ENCODE measurements at regions not wholly inside any gene's neighbourhood (a gene's known extent, or its start where the extent isn't known, plus 50 kb on each side); places are given as distances from the start of the nearest gene placed in this dataset.

GRCh38 chr11:112537846-112538330 lies 277.2 kb upstream of the PLET1 start (continued):
- TF ChIP-seq TCF12 (IDR thresholded peaks at IDR 0.05; ENCODE audit: low read depth, low read length) (no peak), BACH1 (IDR thresholded peaks at IDR 0.05; ENCODE audit: low read length) (no peak), SIN3A (conservative IDR thresholded peaks at IDR 0.05 in 1 of 2, IDR thresholded peaks at IDR 0.05 in 1 of 2; ENCODE audit: low read depth in 1 of 2, low read length in 2 of 2) (no peak), JUN (IDR thresholded peaks at IDR 0.05; ENCODE audit: low read depth, low read length) (no peak)

Data from H1 (cell line).